GM19467 (cell line): ENCODE measurements at regions not wholly inside any gene's neighbourhood (a gene's known extent, or its start where the extent isn't known, plus 50 kb on each side); places are given as distances from the start of the nearest gene placed in this dataset.
"Not testable (repeated sequence)": the region's sequence is repeated elsewhere in the genome, so short reads cannot be mapped to it uniquely, and the experiment has no call there.

Source experiments
- ATAC-seq: cut with Tn5 transposase; IDR thresholded peaks from one replicate; pipeline ENCODE4 v1.9.1; 2021; ENCODE audit warnings: mild to moderate bottlenecking, moderate library complexity; ENCODE audit not compliant: unreplicated experiment

DNA sequence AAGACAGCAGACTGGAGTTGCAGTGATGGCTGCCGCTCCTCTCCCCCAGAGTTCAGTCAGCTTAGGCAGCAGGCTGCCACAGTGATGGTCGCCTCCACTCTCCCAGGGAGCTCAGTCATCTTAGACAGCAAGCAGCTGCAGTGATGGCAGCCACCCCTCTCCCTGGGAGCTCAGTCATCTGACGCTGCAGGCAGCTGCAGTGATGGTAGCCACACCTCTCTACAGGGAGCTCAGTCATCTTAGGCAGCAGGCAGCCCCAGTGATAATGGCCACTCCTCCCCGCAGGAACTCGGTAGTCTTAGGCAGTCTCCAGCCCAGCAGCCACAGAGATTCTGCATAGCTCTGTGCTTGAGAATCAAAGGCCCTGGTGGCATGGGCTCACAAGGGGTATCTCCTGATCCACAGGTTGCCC lies 582.7 kb downstream of the DTWD2 start:
- ATAC-seq, result no peak

DNA sequence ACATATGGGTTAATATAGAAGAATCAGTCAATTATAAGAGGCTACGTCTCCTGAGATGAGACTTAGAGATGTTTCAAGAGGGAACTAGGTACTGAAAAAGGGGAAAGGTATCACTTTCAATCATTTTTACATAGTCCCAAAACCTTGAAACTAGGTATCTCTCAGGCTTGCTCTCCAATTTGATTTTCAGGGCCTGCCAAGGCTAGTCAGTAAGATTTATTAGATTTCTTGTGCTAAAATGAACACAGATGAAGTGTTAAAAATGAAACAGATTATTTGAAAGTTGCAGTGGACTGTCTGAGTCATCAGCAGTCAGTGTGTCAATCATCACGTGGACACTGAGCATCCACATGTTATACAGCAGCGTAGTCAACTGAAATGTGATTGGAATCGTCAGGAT lies 591.1 kb downstream of the DTWD2 start:
- no peak for ATAC-seq

- no peak for ATAC-seq
These were observed 595.9 kb downstream of the DTWD2 start for GRCh38 chr5:118392491-118392890.

- not testable (repeated sequence) for ATAC-seq
These were observed 605.4 kb downstream of the DTWD2 start for GRCh38 chr5:118382931-118383330.

DNA sequence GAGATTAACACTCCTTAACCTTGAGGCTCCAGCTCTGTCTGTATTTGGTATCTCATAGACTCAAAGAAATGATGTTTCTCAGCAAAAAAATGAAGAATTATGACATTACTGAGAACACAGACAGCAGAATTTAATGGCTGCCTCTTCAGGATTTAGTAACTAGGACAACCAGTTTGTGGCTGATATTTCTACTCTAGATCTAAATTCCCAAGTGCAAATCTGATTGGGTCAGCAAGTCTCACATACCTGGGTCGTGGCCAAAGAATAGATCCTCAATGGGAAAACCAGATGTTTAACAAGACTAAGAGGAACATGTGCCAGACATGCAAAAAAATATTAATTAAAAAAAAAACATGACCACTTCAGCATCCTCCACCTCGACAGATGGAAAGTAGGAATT lies 608.9 kb downstream of the DTWD2 start:
- no peak for ATAC-seq

DNA sequence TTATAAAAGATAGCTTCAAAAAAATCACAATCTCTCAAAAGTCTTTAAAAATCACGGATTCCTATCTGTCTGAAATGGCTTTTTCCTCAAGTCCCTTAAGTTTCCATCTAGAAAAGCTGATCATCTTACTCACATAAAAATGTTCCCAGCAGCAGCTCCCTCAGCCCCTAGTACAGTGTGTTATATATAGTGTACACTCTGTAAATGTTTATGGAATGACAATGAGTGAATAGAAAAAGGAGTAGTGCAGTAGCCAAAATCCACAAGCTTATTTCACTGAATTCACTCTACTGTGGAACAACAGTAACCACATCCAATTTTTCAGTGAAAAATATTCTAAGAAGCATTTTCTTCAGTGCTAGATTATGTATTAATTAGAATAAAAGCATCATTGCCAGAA lies 609.4 kb downstream of the DTWD2 start:
- no peak for ATAC-seq

GRCh38 chr5:118377420-118377819 lies 610.9 kb downstream of the DTWD2 start:
- ATAC-seq, result no peak

DNA sequence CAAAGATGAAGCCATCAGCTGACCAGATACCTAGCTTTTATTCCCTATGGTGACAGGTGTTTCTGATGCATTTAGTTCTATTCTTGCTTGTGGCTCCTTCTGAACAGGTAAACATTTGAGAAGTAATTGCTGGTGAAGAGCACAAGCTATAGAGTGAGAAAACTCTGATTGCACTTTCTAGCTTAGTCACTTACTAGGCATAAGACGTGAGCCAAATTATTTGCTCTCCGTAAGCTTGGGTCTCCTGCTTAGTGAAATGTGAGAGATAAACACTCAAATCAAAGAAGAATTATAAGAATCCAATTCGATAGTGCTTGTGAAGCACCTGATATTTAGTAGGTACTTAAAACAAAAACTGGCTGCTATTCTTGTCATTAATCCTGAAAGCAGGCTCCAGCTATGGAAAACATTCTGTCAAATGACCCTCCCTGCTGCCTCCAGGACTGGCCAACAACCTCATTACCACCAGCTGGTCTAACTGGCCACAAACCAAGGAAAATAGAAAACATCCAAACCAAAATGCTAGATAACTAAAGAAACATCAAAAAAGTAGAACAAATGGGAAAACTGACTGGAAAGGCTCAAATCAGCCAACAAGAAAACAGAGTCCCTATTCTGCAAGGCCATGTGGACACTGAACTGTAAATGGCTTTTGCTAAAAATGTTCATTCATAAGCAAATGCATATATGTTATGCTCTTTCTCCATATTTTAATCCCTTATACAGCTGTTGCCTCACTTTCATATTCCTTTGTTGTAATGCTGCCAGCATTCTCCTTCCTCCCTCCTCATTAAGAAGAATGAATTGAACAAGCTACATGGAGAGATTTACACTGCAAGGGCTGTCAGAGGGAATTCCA lies 616.1 kb downstream of the DTWD2 start:
- no peak for ATAC-seq

- ATAC-seq, result no peak
These were observed 621.9 kb downstream of the DTWD2 start for GRCh38 chr5:118366429-118366828.

GRCh38 chr5:118365718-118366117 lies 622.6 kb downstream of the DTWD2 start:
- ATAC-seq, result no peak

DNA sequence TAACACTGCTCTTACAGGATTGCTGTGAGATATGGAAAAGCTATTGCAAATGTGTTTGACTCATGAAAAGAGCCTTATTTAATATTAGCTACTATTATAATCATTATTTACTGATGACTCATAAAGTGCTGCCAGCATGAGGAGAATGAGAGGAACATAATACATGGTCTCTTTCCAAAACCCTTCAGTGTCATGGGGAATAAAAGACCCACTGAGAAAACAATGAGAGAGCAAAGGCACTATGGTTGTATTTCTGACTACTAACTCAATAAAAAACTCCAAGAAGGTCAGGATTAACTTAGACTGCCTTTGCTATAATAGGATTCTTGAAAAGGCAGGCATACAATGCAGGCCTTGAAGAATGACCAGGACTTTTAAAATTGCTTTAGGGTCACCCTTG lies 633.5 kb downstream of the DTWD2 start:
- ATAC-seq, result no peak

DNA sequence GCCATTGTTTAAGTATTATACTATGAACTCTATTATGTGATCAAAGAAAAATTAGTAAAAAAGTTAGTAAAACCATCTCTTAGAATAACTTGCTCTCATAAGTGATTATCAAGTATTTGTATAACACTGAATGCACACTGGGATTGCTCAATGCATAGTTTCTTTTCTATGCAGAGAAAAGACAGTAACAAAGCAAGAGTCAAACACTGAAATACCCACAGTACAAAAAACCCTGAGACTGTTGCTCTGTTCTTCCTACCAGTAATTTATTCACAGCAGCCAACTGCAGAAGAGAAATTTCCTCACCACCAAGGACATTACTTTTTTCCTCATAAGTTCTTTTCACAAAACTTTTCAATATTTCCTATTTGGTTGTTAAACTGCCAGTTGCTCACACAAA lies 634.4 kb downstream of the DTWD2 start:
- ATAC-seq, result no peak

DNA sequence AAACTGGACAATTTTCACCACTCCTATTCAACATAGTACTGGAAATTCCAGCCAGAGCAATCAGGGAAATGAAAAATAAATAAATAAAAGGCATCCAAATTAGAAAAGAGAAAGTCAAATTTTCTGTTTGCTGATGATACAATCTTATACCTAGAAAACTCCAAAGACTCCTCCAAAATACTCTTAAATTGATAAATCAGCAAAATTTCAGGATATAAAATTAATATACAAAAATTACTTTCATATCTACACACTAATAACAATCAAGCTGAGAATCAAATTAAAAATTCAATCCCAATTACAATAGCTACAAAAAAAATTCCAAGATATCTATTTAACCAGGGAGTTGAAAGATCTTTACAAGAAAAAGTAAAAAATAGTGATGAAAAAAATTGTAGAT lies 651.9 kb downstream of the DTWD2 start:
- ATAC-seq, result no peak

DNA sequence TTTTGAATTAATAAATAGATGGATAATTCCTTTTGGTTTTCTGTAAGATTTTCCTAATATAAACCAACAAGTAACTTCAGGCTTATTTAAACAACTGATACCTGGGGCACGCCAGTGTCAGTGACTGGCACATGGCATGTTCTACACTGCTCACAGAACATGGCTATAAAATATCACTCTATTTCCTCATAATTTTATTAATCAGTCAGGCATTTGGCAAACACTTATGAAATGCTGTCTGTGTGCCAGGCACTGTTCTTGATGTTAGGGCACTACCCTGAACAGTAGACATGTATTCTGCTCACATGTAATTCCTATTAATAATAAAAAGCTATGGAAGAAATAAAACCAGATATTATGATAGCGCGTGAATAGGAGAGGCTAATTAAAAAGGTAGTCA lies 661.0 kb downstream of the DTWD2 start:
- ATAC-seq, result no peak

GRCh38 chr5:118326481-118327045 lies 661.8 kb downstream of the DTWD2 start:
- no peak for ATAC-seq

- no peak for ATAC-seq
These were observed 662.4 kb downstream of the DTWD2 start for GRCh38 chr5:118325931-118326330.

DNA sequence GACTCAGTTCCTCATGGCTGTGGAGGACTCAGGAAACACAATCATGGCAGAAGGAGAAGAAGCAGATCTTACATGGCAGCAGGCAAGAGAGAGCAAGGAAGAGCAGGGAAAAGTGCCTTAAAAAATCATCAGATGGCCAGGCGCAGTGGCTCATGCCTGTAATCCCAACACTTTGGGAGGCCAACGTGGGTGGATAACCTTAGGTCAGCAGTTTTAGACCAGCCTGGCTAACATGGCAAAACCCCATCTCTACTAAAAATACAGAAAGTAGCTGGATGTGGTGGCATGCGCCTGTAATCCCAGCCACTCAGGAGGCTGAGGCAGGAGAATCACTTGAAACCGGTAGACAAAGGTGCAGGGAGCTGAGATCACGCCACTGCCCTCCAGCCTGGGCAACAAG lies 664.6 kb downstream of the DTWD2 start:
- ATAC-seq, result not testable (repeated sequence)

- no peak for ATAC-seq
These were observed 667.3 kb downstream of the DTWD2 start for GRCh38 chr5:118321081-118321480.

GRCh38 chr5:118320121-118320520 lies 668.2 kb downstream of the DTWD2 start:
- ATAC-seq, result no peak

GRCh38 chr5:118314931-118315330 lies 673.4 kb downstream of the DTWD2 start:
- no peak for ATAC-seq

GRCh38 chr5:118311103-118311819 lies 677.1 kb downstream of the DTWD2 start:
- ATAC-seq, result no peak

- no peak for ATAC-seq
These were observed 677.9 kb downstream of the DTWD2 start for GRCh38 chr5:118310401-118310800.
